Non-pigmented ciliary epithelial cell (primary cell): ENCODE measurements at regions not wholly inside any gene's neighbourhood (a gene's known extent, or its start where the extent isn't known, plus 50 kb on each side); places are given as distances from the start of the nearest gene placed in this dataset.
"Not testable (repeated sequence)": the region's sequence is repeated elsewhere in the genome, so short reads cannot be mapped to it uniquely, and the experiment has no call there.

Experiments
- DNase-seq: peaks from one replicate; pipeline ENCODE4 v3.0.0-alpha.2; 2010; ENCODE audit warnings: low read depth

- no peak for DNase-seq
Measured at GRCh38 chr11:134866215-134866614, 454.2 kb upstream of the B3GAT1 start.

- DNase-seq: no peak
Measured at GRCh38 chr11:134864968-134865305, 452.9 kb upstream of the B3GAT1 start.

- DNase-seq: no peak
Measured at GRCh38 chr11:134864233-134864967, 452.4 kb upstream of the B3GAT1 start.

GRCh38 chr11:134863294-134863693, 451.3 kb upstream of the B3GAT1 start:
- DNase-seq: no peak

- DNase-seq: no peak
Measured at GRCh38 chr11:134862587-134863195, 450.6 kb upstream of the B3GAT1 start.

GRCh38 chr11:134862105-134862502, 450.1 kb upstream of the B3GAT1 start:
- no peak for DNase-seq

GRCh38 chr11:134861490-134862104, 449.6 kb upstream of the B3GAT1 start:
- DNase-seq: no peak

- DNase-seq: no peak
Measured at GRCh38 chr11:134858783-134859480, 446.9 kb upstream of the B3GAT1 start.

GRCh38 chr11:134857035-134857434, 445.0 kb upstream of the B3GAT1 start:
- DNase-seq: no peak

GRCh38 chr11:134856056-134856971, 444.3 kb upstream of the B3GAT1 start:
- DNase-seq: no peak

- DNase-seq: no peak
Measured at GRCh38 chr11:134853992-134854991, 442.2 kb upstream of the B3GAT1 start.

GRCh38 chr11:134851503-134852224, 439.6 kb upstream of the B3GAT1 start:
- DNase-seq: not testable (repeated sequence)

GRCh38 chr11:134850566-134850965, 438.5 kb upstream of the B3GAT1 start:
- no peak for DNase-seq

GRCh38 chr11:134849833-134850232, 437.8 kb upstream of the B3GAT1 start:
- no peak for DNase-seq

GRCh38 chr11:134847083-134847715, 435.2 kb upstream of the B3GAT1 start:
- no peak for DNase-seq

- no peak for DNase-seq
Measured at GRCh38 chr11:134846328-134847082, 434.5 kb upstream of the B3GAT1 start.

- no peak for DNase-seq
Measured at GRCh38 chr11:134845474-134846327, 433.7 kb upstream of the B3GAT1 start.

- DNase-seq: no peak
Measured at GRCh38 chr11:134844838-134845237, 432.8 kb upstream of the B3GAT1 start.
